Non-pigmented ciliary epithelial cell (primary cell): ENCODE measurements at regions not wholly inside any gene's neighbourhood (a gene's known extent, or its start where the extent isn't known, plus 50 kb on each side); places are given as distances from the start of the nearest gene placed in this dataset.
"Not testable (repeated sequence)": the region's sequence is repeated elsewhere in the genome, so short reads cannot be mapped to it uniquely, and the experiment has no call there.

Experiments
- DNase-seq: peaks from one replicate; pipeline ENCODE4 v3.0.0-alpha.2; 2010; ENCODE audit warnings: low read depth

- DNase-seq, result no peak
Measured at GRCh38 chrX:140065961-140066662, 100.8 kb upstream of the CXorf66 start.

- DNase-seq, result no peak
Measured at GRCh38 chrX:140064993-140065392, 99.7 kb upstream of the CXorf66 start.

GRCh38 chrX:140057001-140057411, 91.7 kb upstream of the CXorf66 start:
- peak; percentile 19 for DNase-seq

DNA sequence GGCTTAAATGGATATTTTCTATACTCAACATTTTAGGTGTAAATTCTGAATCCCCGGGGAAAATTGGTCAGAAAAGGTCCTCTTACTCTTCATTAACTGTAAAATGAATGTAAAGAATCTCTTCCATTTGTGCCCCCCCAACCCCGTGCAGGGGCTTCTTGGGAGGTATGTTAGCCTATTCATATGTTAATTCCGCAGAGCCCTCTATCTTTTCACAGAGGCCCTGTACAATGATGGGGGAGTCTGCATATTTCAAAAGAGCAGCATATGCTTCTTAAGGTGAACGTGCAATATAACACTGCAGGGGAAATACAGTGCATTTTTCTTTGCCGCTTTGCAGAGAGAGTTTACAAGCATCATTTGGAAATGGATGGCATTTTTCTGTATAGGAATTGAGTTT, 88.5 kb upstream of the CXorf66 start:
- no peak for DNase-seq

DNA sequence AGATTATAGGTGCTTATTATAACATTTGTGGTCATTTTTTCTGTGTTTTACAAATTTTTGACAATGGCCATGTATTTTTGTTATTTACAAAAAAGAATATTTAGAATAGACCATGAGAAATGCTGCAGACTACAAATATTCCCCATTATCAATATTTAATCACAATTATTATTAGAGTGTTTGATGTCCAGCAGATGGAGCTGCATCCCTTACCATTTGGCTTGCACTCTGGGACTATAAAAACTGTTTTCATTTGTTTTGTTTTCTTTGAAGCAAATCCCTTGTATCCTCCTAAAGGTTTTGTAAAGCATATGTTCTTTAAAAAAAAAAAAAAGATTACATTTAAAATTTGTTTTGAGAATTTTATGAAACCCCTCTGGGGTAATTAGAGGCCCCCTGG, 85.6 kb upstream of the CXorf66 start:
- peak; percentile 4 for DNase-seq

DNA sequence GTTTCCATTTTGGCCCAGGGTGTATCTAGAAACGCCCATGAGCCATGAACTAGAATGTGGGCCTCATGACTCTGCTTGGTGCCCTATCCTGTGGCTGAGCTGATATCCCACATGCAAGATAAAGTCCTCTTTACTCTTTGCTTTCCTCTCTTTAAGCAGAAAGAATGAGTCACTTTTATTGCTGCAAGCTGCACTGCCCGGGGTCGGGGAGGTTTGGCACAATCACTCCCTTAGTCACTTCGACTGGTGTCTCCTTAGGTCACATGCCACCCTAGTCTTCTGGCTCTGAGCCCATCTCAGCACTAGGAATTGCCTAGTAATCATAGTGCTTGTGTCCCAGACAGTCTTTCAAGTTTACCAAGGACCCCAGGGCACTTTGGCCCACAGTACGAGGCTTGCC, 75.1 kb upstream of the CXorf66 start:
- peak; percentile 1 for DNase-seq

GRCh38 chrX:140038842-140039241, 73.5 kb upstream of the CXorf66 start:
- no peak for DNase-seq

DNA sequence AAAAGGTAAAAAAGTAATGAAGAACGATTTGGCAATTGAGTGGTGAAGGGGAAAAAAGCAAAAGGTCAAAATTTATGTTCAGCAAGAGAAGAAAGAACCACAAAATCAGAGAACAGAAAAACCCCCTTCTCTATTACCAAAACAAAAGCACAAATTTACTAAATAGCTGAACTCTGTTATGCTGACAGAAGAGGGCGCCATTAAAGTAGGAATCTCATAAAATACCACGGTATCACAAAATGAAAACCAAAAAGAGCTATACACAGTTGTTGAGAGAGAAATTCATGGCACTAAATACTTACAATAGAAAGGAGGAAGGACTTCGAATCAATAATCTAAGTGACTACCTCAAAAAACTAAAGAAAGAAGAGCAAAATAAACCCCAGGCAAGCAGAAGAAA, 69.6 kb upstream of the CXorf66 start:
- DNase-seq, result no peak

DNA sequence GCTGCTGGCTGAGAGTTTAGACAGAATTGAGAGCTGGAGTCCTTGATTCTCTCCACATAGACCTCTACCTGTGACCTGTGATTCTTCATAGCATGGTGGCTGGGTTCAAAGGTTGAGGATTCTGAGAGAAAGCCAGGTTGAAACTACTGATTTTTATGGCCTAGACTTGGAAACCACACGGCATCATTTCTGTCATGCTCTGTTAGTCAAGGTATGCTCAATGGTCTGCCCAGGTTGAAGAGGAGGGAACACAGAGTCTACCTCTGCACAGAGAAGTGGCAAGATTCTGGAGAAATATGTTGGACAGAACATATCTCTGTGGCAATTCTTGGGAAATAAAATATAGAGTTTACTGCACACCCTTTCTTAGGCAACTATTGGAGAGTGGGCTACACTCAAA, 57.2 kb upstream of the CXorf66 start:
- DNase-seq, result no peak

GRCh38 chrX:140019134-140019533, 53.8 kb upstream of the CXorf66 start:
- DNase-seq, result not testable (repeated sequence)
